ENCODE measurements at regions not wholly inside any gene's neighbourhood (a gene's known extent, or its start where the extent isn't known, plus 50 kb on each side); places are given as distances from the start of the nearest gene placed in this dataset.

GRCh38 chr5:165163861-165164260 is 1658.4 kb downstream of the MAT2B start:
- TF ChIP-seq EZH2phosphoT487 (IDR thresholded peaks at IDR 0.05; ENCODE audit: insufficient read depth, low read depth) (no peak), EZH2 (IDR thresholded peaks at IDR 0.05; ENCODE audit: insufficient read depth, poor library complexity, severe bottlenecking) (no peak)
